GM12873 (cell line): ENCODE measurements at regions not wholly inside any gene's neighbourhood (a gene's known extent, or its start where the extent isn't known, plus 50 kb on each side); places are given as distances from the start of the nearest gene placed in this dataset.

ENCODE experiments used
- CTCF ChIP-seq: IDR thresholded peaks from 2 replicates; pipeline ENCODE4 v1.5.1; 2012; ENCODE audit warnings: low read depth, mild to moderate bottlenecking, moderate library complexity, low read length, control low read depth; ENCODE audit not compliant: insufficient read depth; ENCODE audit errors: missing control alignments

GRCh38 chr15:79643393-79643792 is 211.3 kb downstream of the MINAR1 start:
- TF ChIP-seq CTCF: no peak

- TF ChIP-seq CTCF: no peak
Observed at GRCh38 chr15:79644091-79644490, 212.0 kb downstream of the MINAR1 start.

- no peak for TF ChIP-seq CTCF
Observed at GRCh38 chr15:79653533-79653932, 221.4 kb downstream of the MINAR1 start.

GRCh38 chr15:79656151-79657000 is 224.2 kb downstream of the MINAR1 start:
- no peak for TF ChIP-seq CTCF

- TF ChIP-seq CTCF: no peak
Observed at GRCh38 chr15:79657722-79658121, 225.6 kb downstream of the MINAR1 start.

GRCh38 chr15:79659691-79660090 is 227.6 kb downstream of the MINAR1 start:
- no peak for TF ChIP-seq CTCF

- no peak for TF ChIP-seq CTCF
Observed at GRCh38 chr15:79661411-79661810, 229.3 kb downstream of the MINAR1 start.
